OCI-LY7 (cell line): ENCODE measurements at regions not wholly inside any gene's neighbourhood (a gene's known extent, or its start where the extent isn't known, plus 50 kb on each side); places are given as distances from the start of the nearest gene placed in this dataset.

Experiments
- BruUV-seq: library from RNA; stranded (reverse); fragments of 400-500 nt; replicated peaks from 2 replicates; lab custom pipeline; 2021; lab: Mats Ljungman, UMichigan
- CTCF ChIA-PET: fragments of 300-600 bp; sonication (Branson Sonifier 250); formaldehyde crosslinking; loops from one replicate; lab custom pipeline; 2022; ENCODE audit warnings: antibody characterized with exemption; ENCODE audit not compliant: unreplicated experiment; lab: Charles Lee
- POLR2A ChIA-PET: fragments of 300-600 bp; sonication (Branson Sonifier 250); formaldehyde crosslinking; loops from one replicate; lab custom pipeline; 2022; ENCODE audit warnings: antibody characterized with exemption; lab: Charles Lee
- DNase-seq: peaks from one replicate; pipeline ENCODE4 v3.0.0-alpha.2; 2015; ENCODE audit warnings: low spot score
- H2AFZ ChIP-seq: fragments of 200-600 bp; sonication (generic), shearing (Covaris generic); 2 replicates; pipeline ENCODE4 v1.6.1; 2014; ENCODE audit warnings: mild to moderate bottlenecking, antibody characterized with exemption, low read length, moderate library complexity
- H3K27ac ChIP-seq: fragments of 200-600 bp; sonication (generic); 2 replicates; pipeline ENCODE4 v1.5.1; 2014; ENCODE audit warnings: mixed run types, low read depth, mild to moderate bottlenecking, moderate library complexity, low read length, inconsistent platforms; ENCODE audit not compliant: poor library complexity, severe bottlenecking
- H3K36me3 ChIP-seq: fragments of 200-600 bp; sonication (generic); 2 replicates; pipeline ENCODE4 v1.6.1; 2014; ENCODE audit warnings: mild to moderate bottlenecking, antibody characterized with exemption, low read length, moderate library complexity, mixed read lengths; ENCODE audit not compliant: insufficient read depth
- H3K4me1 ChIP-seq: fragments of 200-600 bp; sonication (generic); 2 replicates; pipeline ENCODE4 v1.5.1; 2014; ENCODE audit warnings: mild to moderate bottlenecking, low read length; ENCODE audit not compliant: insufficient read depth, poor library complexity, severe bottlenecking
- H3K4me2 ChIP-seq: fragments of 200-600 bp; sonication (generic); 2 replicates; pipeline ENCODE4 v1.6.1; 2014; ENCODE audit warnings: mild to moderate bottlenecking, low read length
- H3K4me3 ChIP-seq: fragments of 200-600 bp; sonication (generic); 2 replicates; pipeline ENCODE4 v1.5.1; 2014; ENCODE audit warnings: mild to moderate bottlenecking, low read depth, low read length; ENCODE audit not compliant: poor library complexity, severe bottlenecking
- H3K79me2 ChIP-seq: fragments of 200-600 bp; sonication (generic); 2 replicates; pipeline ENCODE4 v1.6.1; 2016; ENCODE audit warnings: low read depth, mild to moderate bottlenecking, low read length, moderate library complexity, mixed read lengths; ENCODE audit not compliant: insufficient read depth
- H3K9me2 ChIP-seq: fragments of 200-600 bp; sonication (generic); 2 replicates; pipeline ENCODE4 v1.6.1; 2016; ENCODE audit warnings: mild to moderate bottlenecking, low read length, mixed read lengths; ENCODE audit not compliant: insufficient read depth
- H3K9me3 ChIP-seq: fragments of 200-600 bp; sonication (generic); 2 replicates; pipeline ENCODE4 v1.6.1; 2014; ENCODE audit warnings: mild to moderate bottlenecking, mixed run types, low read length, mixed read lengths
- H4K20me1 ChIP-seq: fragments of 200-600 bp; sonication (generic); 2 replicates; pipeline ENCODE4 v1.6.1; 2014; ENCODE audit warnings: mild to moderate bottlenecking, antibody characterized with exemption, low read length, moderate library complexity, mixed read lengths; ENCODE audit not compliant: insufficient read depth
- CTCF ChIP-seq: fragments of 200-600 bp; sonication (generic); conservative IDR thresholded peaks from 2 replicates; pipeline ENCODE4 v1.5.1; 2014; ENCODE audit warnings: mild to moderate bottlenecking, antibody characterized with exemption, low read length, moderate library complexity, mixed read lengths
- EZH2phosphoT487 ChIP-seq: fragments of 200-600 bp; sonication (generic); IDR thresholded peaks from 2 replicates; pipeline ENCODE4 v1.6.1; 2018; ENCODE audit warnings: low read depth, borderline replicate concordance, mild to moderate bottlenecking, mixed run types, antibody characterized with exemption, low read length, moderate library complexity, mixed read lengths
- intact Hi-C: fragments of 100-400 bp; cut with micrococcal nuclease; formaldehyde crosslinking; loops from one replicate; pipeline ENCODE4 v1.10.0; 2022; ENCODE audit not compliant: unreplicated experiment

- Histone ChIP-seq H3K9me2 (no peaks in the 10 kb centered on the region), H3K79me2 (no peaks in the 10 kb centered on the region), H3K4me3 (no peak overlapping the region), H3K4me2 (no peak overlapping the region), H4K20me1 (no peaks in the 10 kb centered on the region), H3K4me1 (no peaks in the 10 kb centered on the region), H3K36me3 (no peaks in the 10 kb centered on the region), H2AFZ (no peak overlapping the region), H3K27ac (no peak overlapping the region), H3K9me3 (no peaks in the 10 kb centered on the region)
- no TSS peak for BruUV-seq
- no peak for DNase-seq
- TF ChIP-seq EZH2phosphoT487 (no peak), CTCF (no peak)
- intact Hi-C loops = no loop called here
- ChIA-PET POLR2A (no interaction called here), CTCF (no interaction called here)
Observed at GRCh38 chr2:120430957-120431356, 85.0 kb downstream of the INHBB start.

GRCh38 chr2:120431386-120432292 is 85.7 kb downstream of the INHBB start:
- Histone ChIP-seq H3K4me1 (no peaks in the 10 kb centered on the region), H4K20me1 (no peaks in the 10 kb centered on the region), H3K4me3 (no peak overlapping the region), H3K9me2 (no peaks in the 10 kb centered on the region), H2AFZ (no peak overlapping the region), H3K4me2 (no peak overlapping the region), H3K27ac (no peak overlapping the region), H3K9me3 (no peaks in the 10 kb centered on the region), H3K79me2 (no peaks in the 10 kb centered on the region), H3K36me3 (no peaks in the 10 kb centered on the region)
- POLR2A ChIA-PET = no interaction called here
- CTCF ChIA-PET = no interaction called here
- TF ChIP-seq EZH2phosphoT487 = no peak
- no peak for TF ChIP-seq CTCF
- BruUV-seq = no TSS peak
- intact Hi-C loops = no loop called here
- no peak for DNase-seq

- H3K4me2 ChIP-seq = no peak overlapping the region
- no peaks in the 10 kb centered on the region for H3K79me2 ChIP-seq
- H4K20me1 ChIP-seq = no peaks in the 10 kb centered on the region
- no peak overlapping the region for H3K27ac ChIP-seq
- H3K4me3 ChIP-seq = no peak overlapping the region
- POLR2A ChIA-PET = no interaction called here
- no peaks in the 10 kb centered on the region for H3K9me3 ChIP-seq
- BruUV-seq = no TSS peak
- intact Hi-C loops = no loop called here
- no peaks in the 10 kb centered on the region for H3K36me3 ChIP-seq
- no peak for DNase-seq
- no peaks in the 10 kb centered on the region for H3K4me1 ChIP-seq
- no peak overlapping the region for H2AFZ ChIP-seq
- CTCF ChIA-PET = no interaction called here
- TF ChIP-seq CTCF (no peak), EZH2phosphoT487 (no peak)
- no peaks in the 10 kb centered on the region for H3K9me2 ChIP-seq
Observed at GRCh38 chr2:120432293-120432975, 86.5 kb downstream of the INHBB start.
